ENCODE measurements at regions not wholly inside any gene's neighbourhood (a gene's known extent, or its start where the extent isn't known, plus 50 kb on each side); places are given as distances from the start of the nearest gene placed in this dataset.

DNA sequence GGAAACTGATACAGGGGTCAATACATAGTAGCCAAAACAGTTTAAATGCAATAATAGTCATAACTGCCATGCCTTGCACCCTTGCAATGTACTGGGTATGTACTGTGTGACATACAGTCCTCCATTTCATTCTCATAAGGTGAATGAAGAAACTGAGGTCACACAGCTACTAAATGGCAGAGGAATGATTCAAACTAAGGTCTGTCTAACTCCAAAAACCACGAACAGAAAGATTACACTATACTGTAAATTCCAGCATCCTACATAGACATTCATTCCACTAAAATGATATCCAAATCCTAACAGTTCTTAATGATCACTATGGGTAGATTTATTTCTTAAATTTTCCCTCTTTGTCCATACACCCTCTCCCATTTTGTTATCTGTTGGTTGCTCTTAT is 238.1 kb upstream of the SERP2 start:
- TF ChIP-seq GATA2 (IDR thresholded peaks at IDR 0.05; ENCODE audit: low read depth, low read length) (no peak), GATA3 (IDR thresholded peaks at IDR 0.05; ENCODE audit: low read depth, low read length) (no peak)
